ENCODE measurements at regions not wholly inside any gene's neighbourhood (a gene's known extent, or its start where the extent isn't known, plus 50 kb on each side); places are given as distances from the start of the nearest gene placed in this dataset.
A peak's percentile ranks its signal among the peaks of the same experiment; 100 is the strongest.

- peak; percentile 9 for DNase-seq (ENCODE audit: low read depth)
Observed at GRCh38 chr4:144903953-144904711, 193.9 kb downstream of the ANAPC10 start.

GRCh38 chr4:144905286-144905685, 192.7 kb downstream of the ANAPC10 start:
- no peak for DNase-seq (ENCODE audit: low read depth)

GRCh38 chr4:144906181-144906925, 191.6 kb downstream of the ANAPC10 start:
- no peak for DNase-seq (ENCODE audit: low read depth)

GRCh38 chr4:144910723-144911122, 187.3 kb downstream of the ANAPC10 start:
- DNase-seq (ENCODE audit: low read depth): no peak
